ENCODE measurements at regions not wholly inside any gene's neighbourhood (a gene's known extent, or its start where the extent isn't known, plus 50 kb on each side); places are given as distances from the start of the nearest gene placed in this dataset.

- Histone ChIP-seq H3K14ac (ENCODE audit: insufficient read length) (no peak overlapping the region), H3K4me2 (ENCODE audit: insufficient read depth in 1 of 2, low read depth in 2 of 2, low read length in 2 of 2) (no peak overlapping the region), H3K27ac (ENCODE audit: low read depth, low read length) (no peak overlapping the region), H3K23me2 (ENCODE audit: low read depth, low read length) (no peaks in the 10 kb centered on the region), H3K18ac (ENCODE audit: extremely low read depth, low read length) (no peak overlapping the region), H4K5ac (ENCODE audit: insufficient read length, low read depth, low read length) (no peak overlapping the region), H3K23ac (ENCODE audit: insufficient read length) (no peak overlapping the region), H2AK5ac (ENCODE audit: low read depth, low read length) (no peak overlapping the region), H2BK5ac (ENCODE audit: low read depth, low read length) (no peak overlapping the region), H4K20me1 (replicated peaks in 1 of 2; ENCODE audit: control insufficient read depth in 1 of 2, insufficient read depth in 2 of 2, low read length in 2 of 2) (no peaks in the 10 kb centered on the region), H3K9ac (replicated peaks in 1 of 4; ENCODE audit: extremely low read depth in 1 of 4, low read depth in 3 of 4, low read length in 3 of 4) (no peak overlapping the region), H3K9me3 (ENCODE audit: insufficient read depth in 2 of 2, low read depth in 1 of 2, low read length in 1 of 2) (no peaks in the 10 kb centered on the region), H2BK15ac (ENCODE audit: low read length) (no peak overlapping the region), H2AFZ (ENCODE audit: low read length) (no peak overlapping the region), H2BK20ac (ENCODE audit: low read length) (no peak overlapping the region), H3K27me3 (replicated peaks in 1 of 4; ENCODE audit: control insufficient read depth in 3 of 4, extremely low read depth in 1 of 4, insufficient read depth in 3 of 4, low read length in 3 of 4) (no peaks in the 10 kb centered on the region), H3K79me1 (ENCODE audit: low read depth, low read length) (no peaks in the 10 kb centered on the region), H3K79me2 (ENCODE audit: control insufficient read depth in 1 of 2, insufficient read depth in 2 of 2, low read length in 2 of 2) (no peaks in the 10 kb centered on the region), H3K4ac (replicated peaks; ENCODE audit: insufficient read length, low read depth, low read length) (no peak overlapping the region), H2BK12ac (ENCODE audit: low read depth, low read length) (no peak overlapping the region), H3K36me3 (ENCODE audit: control insufficient read depth in 2 of 4, insufficient read depth in 4 of 4, low read length in 3 of 4) (no peaks in the 10 kb centered on the region), H2BK120ac (replicated peaks; ENCODE audit: low read depth, low read length) (no peak overlapping the region), H3K4me3 (ENCODE audit: extremely low read depth in 1 of 4, insufficient read depth in 2 of 4, low read depth in 3 of 4, low read length in 4 of 4) (no peak overlapping the region), H4K91ac (replicated peaks; ENCODE audit: insufficient read length, low read length) (no peak overlapping the region), H3K56ac (replicated peaks; ENCODE audit: insufficient read length, low read depth, low read length) (no peak overlapping the region), H3K4me1 (replicated peaks in 1 of 4; ENCODE audit: control insufficient read depth in 3 of 4, insufficient read depth in 4 of 4, low read length in 3 of 4) (peaks cover 0 to 2% (median 1%) of the 10 kb centered on the region in 4 experiments; a peak in 3 of 7 replicates), H4K8ac (ENCODE audit: extremely low read depth, insufficient read depth, low read length) (no peak overlapping the region)
- POLR2A ChIA-PET (ENCODE audit: partially characterized antibody) = no interaction called here
- no peak for FAIRE-seq
- CTCF ChIA-PET (ENCODE audit: partially characterized antibody) = no interaction called here
- DNase-seq (ENCODE audit: low read depth in 1 of 2, low spot score in 2 of 2) = no peak
- 90% methylated on average over 2 of the region's 2 CpGs; no CpG with 5 or more reads in 1 of the 2 experiments for WGBS, 2 experiments (ENCODE audit: extremely low coverage in 1 of 2, insufficient coverage in 1 of 2, insufficient read length in 1 of 2, insufficient replicate concordance in 2 of 2, low coverage in 1 of 2, low lambda C conversion rate in 2 of 2, missing lambda C conversion rate in 1 of 2)
- TF ChIP-seq, protein P1, sequence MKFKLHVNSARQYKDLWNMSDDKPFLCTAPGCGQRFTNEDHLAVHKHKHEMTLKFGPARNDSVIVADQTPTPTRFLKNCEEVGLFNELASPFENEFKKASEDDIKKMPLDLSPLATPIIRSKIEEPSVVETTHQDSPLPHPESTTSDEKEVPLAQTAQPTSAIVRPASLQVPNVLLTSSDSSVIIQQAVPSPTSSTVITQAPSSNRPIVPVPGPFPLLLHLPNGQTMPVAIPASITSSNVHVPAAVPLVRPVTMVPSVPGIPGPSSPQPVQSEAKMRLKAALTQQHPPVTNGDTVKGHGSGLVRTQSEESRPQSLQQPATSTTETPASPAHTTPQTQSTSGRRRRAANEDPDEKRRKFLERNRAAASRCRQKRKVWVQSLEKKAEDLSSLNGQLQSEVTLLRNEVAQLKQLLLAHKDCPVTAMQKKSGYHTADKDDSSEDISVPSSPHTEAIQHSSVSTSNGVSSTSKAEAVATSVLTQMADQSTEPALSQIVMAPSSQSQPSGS (IDR thresholded peaks at IDR 0.05; ENCODE audit: low read length) = no peak
- TF ChIP-seq YY1 (IDR thresholded peaks at IDR 0.05; ENCODE audit: low read depth, low read length) = no peak
These were observed 659.8 kb downstream of the BCL11A start for GRCh38 chr2:59893612-59894011.
